Neural cell (in vitro differentiated cells): ENCODE measurements at regions not wholly inside any gene's neighbourhood (a gene's known extent, or its start where the extent isn't known, plus 50 kb on each side); places are given as distances from the start of the nearest gene placed in this dataset.

Experiments
- EP300 ChIP-seq: fragments of 450-650 bp; conservative IDR thresholded peaks from 2 replicates; pipeline ENCODE4 v1.6.1; 2014; ENCODE audit warnings: antibody characterized with exemption, mild to moderate bottlenecking, moderate library complexity; ENCODE audit not compliant: poor library complexity, severe bottlenecking
- EZH2 ChIP-seq: fragments of 200-600, 300-800 bp; shearing (Covaris generic), sonication (generic); IDR thresholded peaks from 2 replicates; pipeline ENCODE4 v1.6.1; 2014; ENCODE audit warnings: antibody characterized with exemption, low read length, borderline replicate concordance, mild to moderate bottlenecking; ENCODE audit not compliant: insufficient read depth, poor library complexity, severe bottlenecking
- MXI1 ChIP-seq: fragments of 450-650 bp; conservative IDR thresholded peaks from 2 replicates; pipeline ENCODE4 v1.6.1; 2014; ENCODE audit warnings: antibody characterized with exemption, mild to moderate bottlenecking; ENCODE audit not compliant: poor library complexity, severe bottlenecking
- POLR2AphosphoS5 ChIP-seq: IDR thresholded peaks from 2 replicates; pipeline ENCODE4 v1.6.1; 2012
- RAD21 ChIP-seq: fragments of 450-650 bp; conservative IDR thresholded peaks from 2 replicates; pipeline ENCODE4 v1.6.1; 2014; ENCODE audit warnings: antibody characterized with exemption, mild to moderate bottlenecking, moderate library complexity
- SMC3 ChIP-seq: fragments of 450-650 bp; conservative IDR thresholded peaks from 2 replicates; pipeline ENCODE4 v1.6.1; 2014; ENCODE audit warnings: antibody characterized with exemption, mild to moderate bottlenecking, moderate library complexity; ENCODE audit not compliant: poor library complexity
- TAF1 ChIP-seq: IDR thresholded peaks from 2 replicates; pipeline ENCODE4 v1.6.1; 2012; ENCODE audit warnings: low read depth
- TF ChIP-seq, protein P1 (sequence below): fragments of 450-650 bp; IDR thresholded peaks from 2 replicates; pipeline ENCODE4 v1.5.1; 2014; ENCODE audit warnings: antibody characterized with exemption, mild to moderate bottlenecking, moderate library complexity; ENCODE audit not compliant: poor library complexity, severe bottlenecking
- TF ChIP-seq, protein P2 (sequence below): IDR thresholded peaks from 2 replicates; pipeline ENCODE4 v1.6.1; 2012; ENCODE audit warnings: borderline replicate concordance

DNA sequence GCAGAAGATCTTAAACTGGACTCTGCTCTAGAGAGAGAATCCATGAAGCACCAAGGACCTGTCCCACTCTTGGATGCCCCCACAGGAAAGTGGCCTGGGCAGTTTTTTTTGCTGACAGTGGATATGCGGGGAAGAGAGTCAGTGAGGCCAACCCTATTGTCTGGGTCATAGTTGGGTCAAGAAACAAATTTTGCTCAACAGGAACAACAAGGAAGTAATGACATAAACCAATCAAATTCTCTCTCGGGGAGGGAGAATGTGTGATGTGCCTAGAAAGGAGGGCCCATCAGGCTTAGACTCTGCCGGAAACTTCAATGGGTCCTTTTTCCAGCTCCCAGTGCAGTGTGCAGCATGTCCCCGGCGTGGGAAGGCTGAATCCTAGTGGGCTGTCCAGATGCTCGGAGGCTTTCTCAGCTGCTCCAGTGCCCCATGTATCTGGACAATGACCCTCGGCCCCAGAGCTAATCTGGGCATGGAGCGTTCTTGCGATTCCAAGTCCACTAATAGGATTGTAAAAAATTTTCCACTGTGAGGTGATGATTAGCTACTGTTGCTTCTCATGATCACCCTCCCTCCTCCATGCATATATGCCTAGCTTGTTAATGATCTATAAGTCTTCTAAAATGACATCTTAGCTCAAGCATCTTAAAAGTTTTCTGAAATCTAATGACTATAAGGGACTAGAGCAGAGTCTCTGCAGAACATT lies 101.0 kb downstream of the SNX19 start:
- TF ChIP-seq POLR2AphosphoS5 (no peak), RAD21 (no peak), EZH2 (no peak), EP300 (no peak), TAF1 (no peak), MXI1 (no peak), SMC3 (no peak)
- TF ChIP-seq, protein P1, sequence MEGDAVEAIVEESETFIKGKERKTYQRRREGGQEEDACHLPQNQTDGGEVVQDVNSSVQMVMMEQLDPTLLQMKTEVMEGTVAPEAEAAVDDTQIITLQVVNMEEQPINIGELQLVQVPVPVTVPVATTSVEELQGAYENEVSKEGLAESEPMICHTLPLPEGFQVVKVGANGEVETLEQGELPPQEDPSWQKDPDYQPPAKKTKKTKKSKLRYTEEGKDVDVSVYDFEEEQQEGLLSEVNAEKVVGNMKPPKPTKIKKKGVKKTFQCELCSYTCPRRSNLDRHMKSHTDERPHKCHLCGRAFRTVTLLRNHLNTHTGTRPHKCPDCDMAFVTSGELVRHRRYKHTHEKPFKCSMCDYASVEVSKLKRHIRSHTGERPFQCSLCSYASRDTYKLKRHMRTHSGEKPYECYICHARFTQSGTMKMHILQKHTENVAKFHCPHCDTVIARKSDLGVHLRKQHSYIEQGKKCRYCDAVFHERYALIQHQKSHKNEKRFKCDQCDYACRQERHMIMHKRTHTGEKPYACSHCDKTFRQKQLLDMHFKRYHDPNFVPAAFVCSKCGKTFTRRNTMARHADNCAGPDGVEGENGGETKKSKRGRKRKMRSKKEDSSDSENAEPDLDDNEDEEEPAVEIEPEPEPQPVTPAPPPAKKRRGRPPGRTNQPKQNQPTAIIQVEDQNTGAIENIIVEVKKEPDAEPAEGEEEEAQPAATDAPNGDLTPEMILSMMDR, result no peak
- TF ChIP-seq, protein P2, sequence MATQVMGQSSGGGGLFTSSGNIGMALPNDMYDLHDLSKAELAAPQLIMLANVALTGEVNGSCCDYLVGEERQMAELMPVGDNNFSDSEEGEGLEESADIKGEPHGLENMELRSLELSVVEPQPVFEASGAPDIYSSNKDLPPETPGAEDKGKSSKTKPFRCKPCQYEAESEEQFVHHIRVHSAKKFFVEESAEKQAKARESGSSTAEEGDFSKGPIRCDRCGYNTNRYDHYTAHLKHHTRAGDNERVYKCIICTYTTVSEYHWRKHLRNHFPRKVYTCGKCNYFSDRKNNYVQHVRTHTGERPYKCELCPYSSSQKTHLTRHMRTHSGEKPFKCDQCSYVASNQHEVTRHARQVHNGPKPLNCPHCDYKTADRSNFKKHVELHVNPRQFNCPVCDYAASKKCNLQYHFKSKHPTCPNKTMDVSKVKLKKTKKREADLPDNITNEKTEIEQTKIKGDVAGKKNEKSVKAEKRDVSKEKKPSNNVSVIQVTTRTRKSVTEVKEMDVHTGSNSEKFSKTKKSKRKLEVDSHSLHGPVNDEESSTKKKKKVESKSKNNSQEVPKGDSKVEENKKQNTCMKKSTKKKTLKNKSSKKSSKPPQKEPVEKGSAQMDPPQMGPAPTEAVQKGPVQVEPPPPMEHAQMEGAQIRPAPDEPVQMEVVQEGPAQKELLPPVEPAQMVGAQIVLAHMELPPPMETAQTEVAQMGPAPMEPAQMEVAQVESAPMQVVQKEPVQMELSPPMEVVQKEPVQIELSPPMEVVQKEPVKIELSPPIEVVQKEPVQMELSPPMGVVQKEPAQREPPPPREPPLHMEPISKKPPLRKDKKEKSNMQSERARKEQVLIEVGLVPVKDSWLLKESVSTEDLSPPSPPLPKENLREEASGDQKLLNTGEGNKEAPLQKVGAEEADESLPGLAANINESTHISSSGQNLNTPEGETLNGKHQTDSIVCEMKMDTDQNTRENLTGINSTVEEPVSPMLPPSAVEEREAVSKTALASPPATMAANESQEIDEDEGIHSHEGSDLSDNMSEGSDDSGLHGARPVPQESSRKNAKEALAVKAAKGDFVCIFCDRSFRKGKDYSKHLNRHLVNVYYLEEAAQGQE, result no peak
